ENCODE measurements at regions not wholly inside any gene's neighbourhood (a gene's known extent, or its start where the extent isn't known, plus 50 kb on each side); places are given as distances from the start of the nearest gene placed in this dataset.

GRCh38 chr5:107289030-107289714 is 381.6 kb downstream of the EFNA5 start:
- DNase-seq (ENCODE audit: low read depth) = no peak
- Histone ChIP-seq H4K20me1 (ENCODE audit: insufficient read depth, low read length) (no peaks in the 10 kb centered on the region), H3K4me3 (ENCODE audit: insufficient read depth, low read depth, low read length) (no peak overlapping the region), H3K27me3 (ENCODE audit: insufficient read depth, low read length) (no peaks in the 10 kb centered on the region), H2AFZ (ENCODE audit: low read depth, low read length) (no peak overlapping the region), H3K27ac (ENCODE audit: low read depth, low read length) (no peak overlapping the region), H3K4me2 (ENCODE audit: low read length) (no peak overlapping the region), H3K9ac (ENCODE audit: low read length) (no peak overlapping the region), H3K36me3 (ENCODE audit: insufficient read depth, low read length) (no peaks in the 10 kb centered on the region), H3K79me2 (ENCODE audit: insufficient read depth, low read length) (no peaks in the 10 kb centered on the region), H3K4me1 (ENCODE audit: insufficient read depth, low read length) (peaks cover 14% of the 10 kb centered on the region), H3K9me3 (ENCODE audit: insufficient read depth, low read depth, low read length) (no peaks in the 10 kb centered on the region)
- FAIRE-seq = no peak
- TF ChIP-seq CTCF (IDR thresholded peaks at IDR 0.05; ENCODE audit: insufficient read depth, low read depth, low read length) (no peak), EZH2 (IDR thresholded peaks at IDR 0.05; ENCODE audit: insufficient read depth, low read length) (no peak)
- Mint-ChIP-seq H3K9me3 (ENCODE audit: unreplicated experiment) (no peaks in the 10 kb centered on the region), H3K36me3 (ENCODE audit: low read depth, unreplicated experiment) (no peaks in the 10 kb centered on the region), H3K4me1 (ENCODE audit: low read depth, unreplicated experiment) (peaks cover 9% of the 10 kb centered on the region), H3K27me3 (ENCODE audit: low read depth, unreplicated experiment) (peaks cover 6% of the 10 kb centered on the region), H3K27ac (ENCODE audit: unreplicated experiment) (no peak overlapping the region), H3K4me3 (ENCODE audit: unreplicated experiment) (no peak overlapping the region)

DNA sequence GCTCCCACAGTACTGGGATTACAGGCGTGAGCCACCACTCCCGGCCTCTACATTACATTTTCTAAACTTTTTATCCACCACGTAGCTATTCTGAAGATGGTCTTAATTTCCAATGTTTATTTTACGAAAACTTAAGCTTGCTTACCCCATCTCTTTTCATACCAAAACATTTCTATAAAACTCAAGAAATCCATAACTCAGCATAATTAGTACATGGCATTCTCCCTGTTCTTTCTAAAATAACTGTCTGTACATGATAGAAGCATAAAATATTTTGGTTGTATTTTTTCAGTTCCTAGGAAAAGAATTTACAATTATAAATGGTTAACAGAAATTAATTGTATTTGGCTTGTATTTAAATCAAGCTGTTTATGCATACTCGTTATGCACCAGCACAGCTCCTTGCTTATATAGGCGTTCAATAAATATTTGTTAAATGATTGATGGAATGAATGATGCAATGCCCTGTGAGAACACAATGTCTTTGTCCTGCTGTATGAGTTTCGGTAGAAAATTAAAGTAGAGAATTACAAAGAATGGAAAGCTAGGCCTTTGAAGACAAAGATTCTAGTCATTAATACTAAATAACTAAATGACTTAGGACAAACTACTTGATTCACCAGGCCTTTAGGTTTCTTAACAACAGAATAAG is 384.2 kb downstream of the EFNA5 start:
- peaks cover 15% of the 10 kb centered on the region for H3K4me1 Mint-ChIP-seq (ENCODE audit: low read depth, unreplicated experiment)
- no peak for TF ChIP-seq EZH2 (IDR thresholded peaks at IDR 0.05; ENCODE audit: insufficient read depth, low read length)
- no peak for TF ChIP-seq CTCF (IDR thresholded peaks at IDR 0.05; ENCODE audit: insufficient read depth, low read depth, low read length)
- peaks cover 14% of the 10 kb centered on the region for H3K4me1 ChIP-seq (ENCODE audit: insufficient read depth, low read length)
- H3K36me3 Mint-ChIP-seq (ENCODE audit: low read depth, unreplicated experiment) = no peaks in the 10 kb centered on the region
- no peak for FAIRE-seq
- no peaks in the 10 kb centered on the region for H3K27me3 ChIP-seq (ENCODE audit: insufficient read depth, low read length)
- no peak overlapping the region for H3K27ac ChIP-seq (ENCODE audit: low read depth, low read length)
- no peak for DNase-seq (ENCODE audit: low read depth)
- no peak overlapping the region for H3K4me2 ChIP-seq (ENCODE audit: low read length)
- peaks cover 6% of the 10 kb centered on the region for H3K27me3 Mint-ChIP-seq (ENCODE audit: low read depth, unreplicated experiment)
- no peak overlapping the region for H3K4me3 ChIP-seq (ENCODE audit: insufficient read depth, low read depth, low read length)
- no peaks in the 10 kb centered on the region for H3K79me2 ChIP-seq (ENCODE audit: insufficient read depth, low read length)
- no peak overlapping the region for H2AFZ ChIP-seq (ENCODE audit: low read depth, low read length)
- H3K9me3 Mint-ChIP-seq (ENCODE audit: unreplicated experiment) = no peaks in the 10 kb centered on the region
- H3K27ac Mint-ChIP-seq (ENCODE audit: unreplicated experiment) = no peak overlapping the region
- no peaks in the 10 kb centered on the region for H3K9me3 ChIP-seq (ENCODE audit: insufficient read depth, low read depth, low read length)
- no peaks in the 10 kb centered on the region for H4K20me1 ChIP-seq (ENCODE audit: insufficient read depth, low read length)
- H3K4me3 Mint-ChIP-seq (ENCODE audit: unreplicated experiment) = no peak overlapping the region
- H3K9ac ChIP-seq (ENCODE audit: low read length) = no peak overlapping the region
- no peaks in the 10 kb centered on the region for H3K36me3 ChIP-seq (ENCODE audit: insufficient read depth, low read length)

- H3K27me3 Mint-ChIP-seq (ENCODE audit: low read depth, unreplicated experiment) = peaks cover 6% of the 10 kb centered on the region
- H3K4me1 Mint-ChIP-seq (ENCODE audit: low read depth, unreplicated experiment) = peaks cover 15% of the 10 kb centered on the region
- H3K4me3 ChIP-seq (ENCODE audit: insufficient read depth, low read depth, low read length) = no peak overlapping the region
- peak overlapping the region; percentile 7 for H3K4me2 ChIP-seq (ENCODE audit: low read length)
- FAIRE-seq (no peak), DNase-seq (ENCODE audit: low read depth) (peak; percentile 90)
- H3K9ac ChIP-seq (ENCODE audit: low read length) = peak overlapping the region; percentile 23
- H3K4me1 ChIP-seq (ENCODE audit: insufficient read depth, low read length) = peaks cover 14% of the 10 kb centered on the region
- H3K36me3 Mint-ChIP-seq (ENCODE audit: low read depth, unreplicated experiment) = no peaks in the 10 kb centered on the region
- no peaks in the 10 kb centered on the region for H3K36me3 ChIP-seq (ENCODE audit: insufficient read depth, low read length)
- no peak for TF ChIP-seq EZH2 (IDR thresholded peaks at IDR 0.05; ENCODE audit: insufficient read depth, low read length)
- no peak for TF ChIP-seq CTCF (IDR thresholded peaks at IDR 0.05; ENCODE audit: insufficient read depth, low read depth, low read length)
- H3K9me3 Mint-ChIP-seq (ENCODE audit: unreplicated experiment) = no peaks in the 10 kb centered on the region
- no peaks in the 10 kb centered on the region for H3K27me3 ChIP-seq (ENCODE audit: insufficient read depth, low read length)
- no peak overlapping the region for H2AFZ ChIP-seq (ENCODE audit: low read depth, low read length)
- no peak overlapping the region for H3K27ac Mint-ChIP-seq (ENCODE audit: unreplicated experiment)
- H4K20me1 ChIP-seq (ENCODE audit: insufficient read depth, low read length) = no peaks in the 10 kb centered on the region
- H3K9me3 ChIP-seq (ENCODE audit: insufficient read depth, low read depth, low read length) = no peaks in the 10 kb centered on the region
- no peak overlapping the region for H3K27ac ChIP-seq (ENCODE audit: low read depth, low read length)
- no peak overlapping the region for H3K4me3 Mint-ChIP-seq (ENCODE audit: unreplicated experiment)
- no peaks in the 10 kb centered on the region for H3K79me2 ChIP-seq (ENCODE audit: insufficient read depth, low read length)
These were observed 385.0 kb downstream of the EFNA5 start for GRCh38 chr5:107285772-107286171.

All from astrocyte (in vitro differentiated cells and primary cell).